UCSD-AML1 (cell line): ENCODE measurements at regions not wholly inside any gene's neighbourhood (a gene's known extent, or its start where the extent isn't known, plus 50 kb on each side); places are given as distances from the start of the nearest gene placed in this dataset.
"Not testable (repeated sequence)": the region's sequence is repeated elsewhere in the genome, so short reads cannot be mapped to it uniquely, and the experiment has no call there.

Experiments
- DNase-seq: peaks from one replicate; lab custom pipeline; 2025; ENCODE audit not compliant: unreplicated experiment; lab: John Stamatoyannopoulos, UW

DNA sequence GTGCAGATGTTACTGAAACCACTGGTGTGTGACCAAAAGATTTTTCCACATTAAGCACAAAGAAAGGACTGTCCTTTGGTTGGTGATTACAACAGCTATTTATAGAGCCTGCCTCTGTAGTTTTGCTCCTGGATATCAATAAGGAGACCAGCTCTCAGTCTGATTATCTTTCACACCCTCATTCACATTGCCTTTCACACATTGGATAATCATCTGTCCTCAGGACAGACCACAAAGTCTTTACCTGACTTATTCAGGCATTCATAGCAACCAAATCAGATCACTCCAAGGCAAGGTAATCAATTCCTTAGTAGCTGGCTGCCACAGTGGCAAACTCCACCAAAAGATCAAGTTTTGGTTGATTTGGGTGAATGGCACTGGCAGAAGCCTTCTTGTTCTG lies 59.6 kb upstream of the CPSF6 start:
- no peak for DNase-seq

DNA sequence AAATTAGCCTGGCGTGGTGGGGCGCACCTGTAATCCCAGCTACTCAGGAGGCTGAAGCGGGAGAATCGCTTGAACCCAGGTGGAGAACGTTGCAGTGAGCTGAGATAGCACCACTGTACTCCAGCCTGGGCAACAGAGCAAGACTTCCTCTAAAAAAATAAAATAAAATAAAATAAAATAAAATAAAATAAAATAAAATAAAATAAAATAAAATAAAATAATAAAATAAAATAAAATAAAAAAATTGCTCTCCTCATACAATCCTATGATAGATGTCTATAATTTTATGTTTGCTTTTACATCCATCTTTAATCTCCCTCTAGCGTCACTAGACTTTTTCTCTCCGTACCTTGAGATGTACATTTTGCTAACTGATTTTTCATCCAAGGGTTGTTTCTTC lies 51.8 kb upstream of the CPSF6 start:
- not testable (repeated sequence) for DNase-seq

DNA sequence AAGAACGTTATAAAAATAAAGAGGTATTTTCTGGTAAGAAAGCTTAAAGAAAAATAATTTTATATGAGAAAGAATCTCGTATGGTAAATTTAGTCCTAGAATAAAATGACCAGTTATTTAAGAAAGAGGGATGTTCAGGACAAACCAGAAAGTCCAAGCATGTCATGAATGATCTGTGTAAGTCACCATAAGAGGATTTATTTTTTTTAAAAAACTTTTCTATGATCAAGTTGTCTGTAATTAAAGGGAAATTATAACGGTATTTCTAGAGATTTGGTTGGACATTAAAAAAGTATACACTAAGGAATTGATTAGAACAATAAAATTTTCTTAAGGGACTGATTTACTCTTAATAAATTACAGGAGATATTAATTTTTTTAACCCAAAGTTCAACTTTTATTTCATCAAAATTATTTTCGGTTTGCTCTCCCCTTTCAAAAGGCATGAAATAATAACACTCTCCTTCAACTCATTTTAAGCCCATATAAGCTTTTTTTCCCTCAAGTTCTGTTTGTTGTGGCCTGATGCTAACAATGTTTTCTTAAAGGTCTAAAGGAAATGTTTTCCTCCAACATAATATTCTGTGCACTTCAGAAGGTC lies 49.9 kb upstream of the CPSF6 start:
- DNase-seq = no peak
